HepG2 (cell line): ENCODE measurements at regions not wholly inside any gene's neighbourhood (a gene's known extent, or its start where the extent isn't known, plus 50 kb on each side); places are given as distances from the start of the nearest gene placed in this dataset.

Source experiments
- ATAC-seq: fragments of 200-7000 bp; cut with Tn5 transposase; 3 replicates; pipeline ENCODE4 v1.9.1; 2020; ENCODE audit warnings: mild to moderate bottlenecking, moderate library complexity
- BruUV-seq: library from RNA; stranded (reverse); fragments of 400-500 nt; replicated peaks from 2 replicates; lab custom pipeline; 2021; lab: Mats Ljungman, UMichigan
- CTCF ChIA-PET: fragments of 300-600 bp; formaldehyde crosslinking; extraction: SDS; loops from one replicate; lab custom pipeline; 2021; ENCODE audit warnings: low total read pairs, inconsistent platforms, low intra/inter-chr PET ratio; lab: Yijun Ruan, JAX
- POLR2A ChIA-PET: fragments of 350-600 bp; sonication (Branson Sonifier 250); formaldehyde crosslinking; loops from one replicate; lab custom pipeline; 2020; ENCODE audit warnings: antibody characterized with exemption, inconsistent platforms; lab: Yijun Ruan, JAX
- DNase-seq: peaks from one replicate; pipeline ENCODE4 v3.0.0-alpha.2; 2015; ENCODE audit warnings: low spot score
- FAIRE-seq: peaks from 3 replicates; lab custom pipeline; 2011; peaks lifted over from hg19 to GRCh38; lab: Jason Lieb, UNC
- H2AFZ ChIP-seq: one replicate; pipeline ENCODE4 v1.6.1; 2011; ENCODE audit warnings: low read length, inconsistent platforms
- H3K27ac ChIP-seq: fragments of 300-600 bp; 3 replicates; pipeline ENCODE4 v1.8.0; 2011; ENCODE audit warnings: mixed run types, mild to moderate bottlenecking, mixed read lengths, low read length, inconsistent platforms; ENCODE audit not compliant: insufficient read depth; ENCODE audit errors: extremely low read length
- H3K27me3 ChIP-seq, 2 experiments: fragments of 200-600 bp in 1 of 2; 2 replicates in 1 of 2; 3 replicates in 1 of 2; pipeline versions ENCODE4 v1.6.0 to v1.8.0; 2011; ENCODE audit warnings: low read length in 2 of 2, mild to moderate bottlenecking in 2 of 2, moderate library complexity in 2 of 2, inconsistent platforms in 1 of 2; ENCODE audit not compliant: insufficient read depth in 2 of 2, control insufficient read depth in 1 of 2
- H3K36me3 ChIP-seq, 2 experiments: fragments of 200-600 bp in 1 of 2; replicated peaks in 1 of 2; 2 replicates in 1 of 2; 3 replicates in 1 of 2; pipeline versions ENCODE4 v1.5.1 to v1.8.0; 2011; ENCODE audit warnings: low read length in 2 of 2, inconsistent platforms in 1 of 2; ENCODE audit not compliant: insufficient read depth in 2 of 2, control insufficient read depth in 1 of 2
- H3K4me1 ChIP-seq: 2 replicates; pipeline ENCODE4 v1.5.1; 2012; ENCODE audit warnings: low read length, inconsistent platforms; ENCODE audit not compliant: insufficient read depth
- H3K4me2 ChIP-seq: 2 replicates; pipeline ENCODE4 v1.6.0; 2011; ENCODE audit warnings: low read depth, low read length, inconsistent platforms
- H3K4me3 ChIP-seq, 3 experiments: fragments of 200-600 bp in 1 of 3; sonication (generic), shearing (Covaris generic) in 1 of 3; replicated peaks in 1 of 3; 2 replicates each; pipeline ENCODE4 v1.5.1; 2011 to 2016; ENCODE audit warnings: low read length in 3 of 3, inconsistent platforms in 2 of 3, low read depth in 2 of 3, mild to moderate bottlenecking in 2 of 3, control low read depth in 1 of 3, mixed read lengths in 1 of 3; ENCODE audit not compliant: insufficient read depth in 1 of 3
- H3K79me2 ChIP-seq: one replicate; pipeline ENCODE4 v1.6.1; 2011; ENCODE audit warnings: low read length, inconsistent platforms; ENCODE audit not compliant: insufficient read depth
- H3K9ac ChIP-seq: 2 replicates; pipeline ENCODE4 v1.6.0; 2011; ENCODE audit warnings: mild to moderate bottlenecking, low read depth, low read length, inconsistent platforms; ENCODE audit not compliant: insufficient read depth
- H3K9me3 ChIP-seq: 2 replicates; pipeline ENCODE4 v1.5.1; 2012; ENCODE audit warnings: mild to moderate bottlenecking, low read length
- H4K20me1 ChIP-seq: 2 replicates; pipeline ENCODE4 v1.6.0; 2011; ENCODE audit warnings: inconsistent platforms, mild to moderate bottlenecking, low read length, moderate library complexity; ENCODE audit not compliant: insufficient read depth
- DPF2 ChIP-seq: sonication (generic); formaldehyde crosslinking; IDR thresholded peaks from 2 replicates; pipeline ENCODE4 v1.4.0; 2020; ENCODE audit warnings: mild to moderate bottlenecking, low read depth, missing genetic modification reagents, borderline replicate concordance
- NKX3-1 ChIP-seq: sonication (generic); formaldehyde crosslinking; IDR thresholded peaks from 2 replicates; pipeline ENCODE4 v1.5.0; 2020; ENCODE audit warnings: missing genetic modification reagents
- TP53 ChIP-seq: sonication (generic); formaldehyde crosslinking; conservative IDR thresholded peaks from 2 replicates; pipeline ENCODE4 v1.4.0; 2020; ENCODE audit warnings: missing genetic modification reagents
- ZBTB20 ChIP-seq: sonication (generic); formaldehyde crosslinking; IDR thresholded peaks from 2 replicates; pipeline ENCODE4 v1.8.1; 2023; ENCODE audit warnings: missing genetic modification reagents, low read depth, mild to moderate bottlenecking, borderline replicate concordance
- ZIK1 ChIP-seq: sonication (generic); formaldehyde crosslinking; IDR thresholded peaks from 2 replicates; pipeline ENCODE4 v1.5.0; 2020; ENCODE audit warnings: mild to moderate bottlenecking, low read depth, missing genetic modification reagents, borderline replicate concordance
- ZNF547 ChIP-seq: sonication (generic); formaldehyde crosslinking; IDR thresholded peaks from 2 replicates; pipeline ENCODE4 v1.5.1; 2020; ENCODE audit warnings: mild to moderate bottlenecking, missing genetic modification reagents
- ZNF549 ChIP-seq: sonication (generic); formaldehyde crosslinking; IDR thresholded peaks from 2 replicates; pipeline ENCODE4 v1.5.0; 2020; ENCODE audit warnings: missing genetic modification reagents
- ZNF773 ChIP-seq: sonication (generic); formaldehyde crosslinking; IDR thresholded peaks from 2 replicates; pipeline ENCODE4 v1.4.0; 2020; ENCODE audit warnings: missing genetic modification reagents, borderline replicate concordance
- WGBS: methylation state at CpG from one replicate; pipeline ENCODE4 v1.1.6; 2017; ENCODE audit warnings: low lambda C conversion rate; 5-methylcytosine and 5-hydroxymethylcytosine counted together
- in situ Hi-C: cut with HindIII; loops from 2 replicates; pipeline ENCODE4 v1.10.0; 2017; ENCODE audit warnings: low pct_unique_long_range_greater_than_20kb; ENCODE audit not compliant: extremely low pct_ligation_motif_present
- intact Hi-C: fragments of 100-400 bp; cut with micrococcal nuclease; formaldehyde crosslinking; loops from one replicate; pipeline ENCODE4 v1.10.0; 2022; ENCODE audit not compliant: unreplicated experiment
- TF ChIP-seq, protein P1 (sequence below): sonication (generic); formaldehyde crosslinking; IDR thresholded peaks from 2 replicates; pipeline ENCODE4 v1.5.0; 2020; ENCODE audit warnings: missing genetic modification reagents
- TF ChIP-seq, protein P2 (sequence below): sonication (generic); formaldehyde crosslinking; IDR thresholded peaks from 2 replicates; pipeline ENCODE4 v1.4.0; 2020; ENCODE audit warnings: missing genetic modification reagents
- TF ChIP-seq, protein P3 (sequence below): sonication (generic); formaldehyde crosslinking; IDR thresholded peaks from 2 replicates; pipeline ENCODE4 v1.9.0; 2021; ENCODE audit warnings: missing genetic modification reagents, mild to moderate bottlenecking, borderline replicate concordance
- TF ChIP-seq, protein P4 (sequence below): sonication (generic); formaldehyde crosslinking; IDR thresholded peaks from 2 replicates; pipeline ENCODE4 v1.4.0; 2020; ENCODE audit warnings: missing genetic modification reagents, borderline replicate concordance

DNA sequence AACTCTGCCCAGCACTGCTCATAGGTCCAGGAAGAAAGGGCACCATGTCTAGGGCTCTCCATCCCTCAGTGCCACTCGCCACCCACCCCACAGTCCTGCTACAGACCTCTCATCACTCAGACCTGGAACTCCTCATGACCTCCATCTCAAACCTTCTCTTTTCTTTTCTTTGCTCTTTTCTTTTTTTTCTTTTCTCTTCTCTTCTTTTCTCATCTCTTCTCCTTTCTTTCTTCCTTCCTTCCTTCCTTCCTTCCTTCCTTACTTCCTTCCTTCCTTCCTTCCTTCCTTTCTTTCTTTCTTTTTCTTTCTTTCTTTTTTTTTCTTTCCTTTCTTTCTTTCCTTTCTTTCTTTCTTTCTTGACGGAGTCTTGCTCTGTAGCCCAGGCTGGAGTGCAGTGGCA is 122.2 kb downstream of the KLF6 start (continued):
- no peak for TF ChIP-seq ZNF773
- TF ChIP-seq DPF2 (CRISPR knock-in tag), result no peak
- TF ChIP-seq, protein P1, sequence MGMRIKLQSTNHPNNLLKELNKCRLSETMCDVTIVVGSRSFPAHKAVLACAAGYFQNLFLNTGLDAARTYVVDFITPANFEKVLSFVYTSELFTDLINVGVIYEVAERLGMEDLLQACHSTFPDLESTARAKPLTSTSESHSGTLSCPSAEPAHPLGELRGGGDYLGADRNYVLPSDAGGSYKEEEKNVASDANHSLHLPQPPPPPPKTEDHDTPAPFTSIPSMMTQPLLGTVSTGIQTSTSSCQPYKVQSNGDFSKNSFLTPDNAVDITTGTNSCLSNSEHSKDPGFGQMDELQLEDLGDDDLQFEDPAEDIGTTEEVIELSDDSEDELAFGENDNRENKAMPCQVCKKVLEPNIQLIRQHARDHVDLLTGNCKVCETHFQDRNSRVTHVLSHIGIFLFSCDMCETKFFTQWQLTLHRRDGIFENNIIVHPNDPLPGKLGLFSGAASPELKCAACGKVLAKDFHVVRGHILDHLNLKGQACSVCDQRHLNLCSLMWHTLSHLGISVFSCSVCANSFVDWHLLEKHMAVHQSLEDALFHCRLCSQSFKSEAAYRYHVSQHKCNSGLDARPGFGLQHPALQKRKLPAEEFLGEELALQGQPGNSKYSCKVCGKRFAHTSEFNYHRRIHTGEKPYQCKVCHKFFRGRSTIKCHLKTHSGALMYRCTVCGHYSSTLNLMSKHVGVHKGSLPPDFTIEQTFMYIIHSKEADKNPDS (CRISPR knock-in tag), result no peak
- TF ChIP-seq, protein P2, sequence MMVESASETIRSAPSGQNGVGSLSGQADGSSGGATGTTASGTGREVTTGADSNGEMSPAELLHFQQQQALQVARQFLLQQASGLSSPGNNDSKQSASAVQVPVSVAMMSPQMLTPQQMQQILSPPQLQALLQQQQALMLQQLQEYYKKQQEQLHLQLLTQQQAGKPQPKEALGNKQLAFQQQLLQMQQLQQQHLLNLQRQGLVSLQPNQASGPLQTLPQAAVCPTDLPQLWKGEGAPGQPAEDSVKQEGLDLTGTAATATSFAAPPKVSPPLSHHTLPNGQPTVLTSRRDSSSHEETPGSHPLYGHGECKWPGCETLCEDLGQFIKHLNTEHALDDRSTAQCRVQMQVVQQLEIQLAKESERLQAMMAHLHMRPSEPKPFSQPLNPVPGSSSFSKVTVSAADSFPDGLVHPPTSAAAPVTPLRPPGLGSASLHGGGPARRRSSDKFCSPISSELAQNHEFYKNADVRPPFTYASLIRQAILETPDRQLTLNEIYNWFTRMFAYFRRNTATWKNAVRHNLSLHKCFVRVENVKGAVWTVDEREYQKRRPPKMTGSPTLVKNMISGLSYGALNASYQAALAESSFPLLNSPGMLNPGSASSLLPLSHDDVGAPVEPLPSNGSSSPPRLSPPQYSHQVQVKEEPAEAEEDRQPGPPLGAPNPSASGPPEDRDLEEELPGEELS (CRISPR knock-in tag), result no peak
- TF ChIP-seq, protein P3, sequence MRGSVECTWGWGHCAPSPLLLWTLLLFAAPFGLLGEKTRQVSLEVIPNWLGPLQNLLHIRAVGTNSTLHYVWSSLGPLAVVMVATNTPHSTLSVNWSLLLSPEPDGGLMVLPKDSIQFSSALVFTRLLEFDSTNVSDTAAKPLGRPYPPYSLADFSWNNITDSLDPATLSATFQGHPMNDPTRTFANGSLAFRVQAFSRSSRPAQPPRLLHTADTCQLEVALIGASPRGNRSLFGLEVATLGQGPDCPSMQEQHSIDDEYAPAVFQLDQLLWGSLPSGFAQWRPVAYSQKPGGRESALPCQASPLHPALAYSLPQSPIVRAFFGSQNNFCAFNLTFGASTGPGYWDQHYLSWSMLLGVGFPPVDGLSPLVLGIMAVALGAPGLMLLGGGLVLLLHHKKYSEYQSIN (CRISPR knock-in tag), result no peak
- TF ChIP-seq ZNF549 (CRISPR knock-in tag), result no peak
- TF ChIP-seq TP53, result no peak
- TF ChIP-seq, all 625 proteins: peak for 0

DNA sequence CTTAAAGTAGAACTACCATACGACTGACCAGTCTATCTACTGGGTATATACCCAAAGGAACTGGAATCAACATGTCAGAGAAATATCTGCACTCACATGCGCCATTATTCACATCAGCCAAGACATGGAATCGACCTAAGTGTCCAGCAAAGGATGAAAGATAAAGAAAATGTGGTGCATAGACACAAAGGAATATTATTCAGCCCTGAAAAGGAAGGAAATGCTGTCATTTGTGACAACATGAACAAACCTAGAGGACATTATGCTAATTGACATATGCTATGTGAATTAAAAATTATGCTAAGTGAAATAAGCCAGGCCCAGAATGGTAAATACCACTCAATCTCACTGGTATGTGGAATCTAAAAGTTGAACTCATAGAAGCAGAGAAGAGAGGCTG is 123.7 kb downstream of the KLF6 start:
- H3K4me2 ChIP-seq, result no peak overlapping the region
- BruUV-seq, result no TSS peak
- ChIA-PET POLR2A (no interaction called here), CTCF (no interaction called here)
- H2AFZ ChIP-seq, result no peak overlapping the region
- WGBS, result 6% methylated on average over 3 of the region's 3 CpGs
- in situ Hi-C loops (no loop called here), intact Hi-C loops (no loop called here)
- no peak overlapping the region for H3K27ac ChIP-seq
- peaks cover 6% of the 10 kb centered on the region; the same call in 1 of the 2 replicates for H3K4me1 ChIP-seq
- no peak overlapping the region for H3K4me3 ChIP-seq
- no peak overlapping the region for H3K9ac ChIP-seq
- H3K79me2 ChIP-seq, result no peaks in the 10 kb centered on the region
- DNase-seq, result no peak
- H3K9me3 ChIP-seq, result no peaks in the 10 kb centered on the region
- H3K36me3 ChIP-seq, result no peaks in the 10 kb centered on the region
- peaks cover 0 to 17% of the 10 kb centered on the region in 2 experiments; a peak in 1 of 5 replicates for H3K27me3 ChIP-seq
- ATAC-seq, result no peak
- H4K20me1 ChIP-seq, result no peaks in the 10 kb centered on the region
- no peak for FAIRE-seq
- TF ChIP-seq, protein P4, sequence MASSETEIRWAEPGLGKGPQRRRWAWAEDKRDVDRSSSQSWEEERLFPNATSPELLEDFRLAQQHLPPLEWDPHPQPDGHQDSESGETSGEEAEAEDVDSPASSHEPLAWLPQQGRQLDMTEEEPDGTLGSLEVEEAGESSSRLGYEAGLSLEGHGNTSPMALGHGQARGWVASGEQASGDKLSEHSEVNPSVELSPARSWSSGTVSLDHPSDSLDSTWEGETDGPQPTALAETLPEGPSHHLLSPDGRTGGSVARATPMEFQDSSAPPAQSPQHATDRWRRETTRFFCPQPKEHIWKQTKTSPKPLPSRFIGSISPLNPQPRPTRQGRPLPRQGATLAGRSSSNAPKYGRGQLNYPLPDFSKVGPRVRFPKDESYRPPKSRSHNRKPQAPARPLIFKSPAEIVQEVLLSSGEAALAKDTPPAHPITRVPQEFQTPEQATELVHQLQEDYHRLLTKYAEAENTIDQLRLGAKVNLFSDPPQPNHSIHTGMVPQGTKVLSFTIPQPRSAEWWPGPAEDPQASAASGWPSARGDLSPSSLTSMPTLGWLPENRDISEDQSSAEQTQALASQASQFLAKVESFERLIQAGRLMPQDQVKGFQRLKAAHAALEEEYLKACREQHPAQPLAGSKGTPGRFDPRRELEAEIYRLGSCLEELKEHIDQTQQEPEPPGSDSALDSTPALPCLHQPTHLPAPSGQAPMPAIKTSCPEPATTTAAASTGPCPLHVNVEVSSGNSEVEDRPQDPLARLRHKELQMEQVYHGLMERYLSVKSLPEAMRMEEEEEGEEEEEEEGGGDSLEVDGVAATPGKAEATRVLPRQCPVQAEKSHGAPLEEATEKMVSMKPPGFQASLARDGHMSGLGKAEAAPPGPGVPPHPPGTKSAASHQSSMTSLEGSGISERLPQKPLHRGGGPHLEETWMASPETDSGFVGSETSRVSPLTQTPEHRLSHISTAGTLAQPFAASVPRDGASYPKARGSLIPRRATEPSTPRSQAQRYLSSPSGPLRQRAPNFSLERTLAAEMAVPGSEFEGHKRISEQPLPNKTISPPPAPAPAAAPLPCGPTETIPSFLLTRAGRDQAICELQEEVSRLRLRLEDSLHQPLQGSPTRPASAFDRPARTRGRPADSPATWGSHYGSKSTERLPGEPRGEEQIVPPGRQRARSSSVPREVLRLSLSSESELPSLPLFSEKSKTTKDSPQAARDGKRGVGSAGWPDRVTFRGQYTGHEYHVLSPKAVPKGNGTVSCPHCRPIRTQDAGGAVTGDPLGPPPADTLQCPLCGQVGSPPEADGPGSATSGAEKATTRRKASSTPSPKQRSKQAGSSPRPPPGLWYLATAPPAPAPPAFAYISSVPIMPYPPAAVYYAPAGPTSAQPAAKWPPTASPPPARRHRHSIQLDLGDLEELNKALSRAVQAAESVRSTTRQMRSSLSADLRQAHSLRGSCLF (CRISPR knock-in tag), result no peak
- TF ChIP-seq NKX3-1 (CRISPR knock-in tag) (no peak), ZIK1 (CRISPR knock-in tag) (no peak), ZBTB20 (CRISPR knock-in tag) (no peak), ZNF547 (no peak)
